ENCODE measurements at regions not wholly inside any gene's neighbourhood (a gene's known extent, or its start where the extent isn't known, plus 50 kb on each side); places are given as distances from the start of the nearest gene placed in this dataset.

GRCh38 chr1:194870860-194871259 is 1684.4 kb upstream of the B3GALT2 start:
- no peak for TF ChIP-seq PBX3 (IDR thresholded peaks at IDR 0.05)
- TF ChIP-seq REST (IDR thresholded peaks at IDR 0.05) = no peak
- TF ChIP-seq CTCF (IDR thresholded peaks at IDR 0.05) = no peak
- no peak for TF ChIP-seq RFX5 (IDR thresholded peaks at IDR 0.05)
- no peak for TF ChIP-seq NPAS2 (CRISPR knock-in tag; IDR thresholded peaks at IDR 0.05; ENCODE audit: borderline replicate concordance)
- no peak for TF ChIP-seq POLR2A (IDR thresholded peaks at IDR 0.05; ENCODE audit: low read length)

Measured in A549 (cell line).